H9 (cell line): ENCODE measurements at regions not wholly inside any gene's neighbourhood (a gene's known extent, or its start where the extent isn't known, plus 50 kb on each side); places are given as distances from the start of the nearest gene placed in this dataset.

ENCODE experiments used
- DNase-seq: peaks from one replicate; pipeline ENCODE4 v3.0.0-alpha.2; 2017
- H2AFZ ChIP-seq: one replicate; pipeline ENCODE4 v1.6.1; 2013; ENCODE audit warnings: mild to moderate bottlenecking, low read length, control low read depth, moderate library complexity
- H2AK5ac ChIP-seq: 2 replicates; pipeline ENCODE4 v1.6.1; 2013; ENCODE audit warnings: low read length, control low read depth, mixed read lengths; ENCODE audit not compliant: insufficient read length
- H2BK120ac ChIP-seq: one replicate; pipeline ENCODE4 v1.6.1; 2013; ENCODE audit warnings: low read depth, mild to moderate bottlenecking, low read length, control low read depth, inconsistent platforms; ENCODE audit not compliant: poor library complexity, severe bottlenecking
- H2BK12ac ChIP-seq: 2 replicates; pipeline ENCODE4 v1.6.1; 2013; ENCODE audit warnings: low read length, control low read depth, mixed read lengths, low read depth; ENCODE audit not compliant: insufficient read length
- H2BK15ac ChIP-seq: 2 replicates; pipeline ENCODE4 v1.6.1; 2013; ENCODE audit warnings: low read depth, low read length, control low read depth
- H2BK20ac ChIP-seq: one replicate; pipeline ENCODE4 v1.6.1; 2013; ENCODE audit warnings: low read depth, mild to moderate bottlenecking, low read length, control low read depth, inconsistent platforms; ENCODE audit not compliant: poor library complexity, severe bottlenecking
- H2BK5ac ChIP-seq: 2 replicates; pipeline ENCODE4 v1.6.1; 2013; ENCODE audit warnings: low read length, control low read depth, mixed read lengths; ENCODE audit not compliant: insufficient read length
- H3K14ac ChIP-seq: 2 replicates; pipeline ENCODE4 v1.6.1; 2013; ENCODE audit warnings: low read length, control low read depth; ENCODE audit not compliant: insufficient read depth
- H3K18ac ChIP-seq: 2 replicates; pipeline ENCODE4 v1.6.1; 2013; ENCODE audit warnings: low read depth, mild to moderate bottlenecking, mixed read lengths, low read length, control low read depth; ENCODE audit not compliant: insufficient read length
- H3K23ac ChIP-seq: 2 replicates; pipeline ENCODE4 v1.6.1; 2013; ENCODE audit warnings: low read length, control low read depth, mixed read lengths, low read depth; ENCODE audit not compliant: insufficient read length
- H3K23me2 ChIP-seq: 2 replicates; pipeline ENCODE4 v1.6.1; 2013; ENCODE audit warnings: low read depth, mild to moderate bottlenecking, mixed read lengths, low read length, control low read depth; ENCODE audit not compliant: insufficient read length, poor library complexity, severe bottlenecking
- H3K27ac ChIP-seq: 2 replicates; pipeline ENCODE4 v1.5.1; 2013; ENCODE audit warnings: low read length, control low read depth, mixed read lengths, low read depth; ENCODE audit not compliant: insufficient read length
- H3K27me3 ChIP-seq: 2 replicates; pipeline ENCODE4 v1.6.1; 2013; ENCODE audit warnings: low read length, control low read depth, inconsistent platforms; ENCODE audit not compliant: insufficient read depth
- H3K4ac ChIP-seq: 2 replicates; pipeline ENCODE4 v1.6.1; 2013; ENCODE audit warnings: low read depth, mild to moderate bottlenecking, control low read depth, inconsistent platforms, low read length, moderate library complexity
- H3K4me1 ChIP-seq: 2 replicates; pipeline ENCODE4 v1.6.1; 2013; ENCODE audit warnings: low read length, control low read depth, inconsistent platforms; ENCODE audit not compliant: insufficient read depth
- H3K4me2 ChIP-seq: 2 replicates; pipeline ENCODE4 v1.6.1; 2013; ENCODE audit warnings: low read length, control low read depth, mixed read lengths; ENCODE audit not compliant: insufficient read length, insufficient read depth
- H3K56ac ChIP-seq: 2 replicates; pipeline ENCODE4 v1.6.1; 2013; ENCODE audit warnings: low read depth, mild to moderate bottlenecking, mixed read lengths, low read length, control low read depth; ENCODE audit not compliant: insufficient read length
- H3K79me1 ChIP-seq: 2 replicates; pipeline ENCODE4 v1.6.1; 2013; ENCODE audit warnings: low read depth, mild to moderate bottlenecking, moderate library complexity, low read length, control low read depth, inconsistent platforms; ENCODE audit not compliant: insufficient read depth, poor library complexity, severe bottlenecking
- H3K79me2 ChIP-seq: 2 replicates; pipeline ENCODE4 v1.6.1; 2013; ENCODE audit warnings: low read length, control low read depth, inconsistent platforms; ENCODE audit not compliant: insufficient read depth
- H3K9ac ChIP-seq: 2 replicates; pipeline ENCODE4 v1.6.1; 2013; ENCODE audit warnings: low read length, control low read depth, mixed read lengths; ENCODE audit not compliant: insufficient read length; ENCODE audit errors: extremely low read depth
- H3K9me3 ChIP-seq: one replicate; pipeline ENCODE4 v1.6.1; 2013; ENCODE audit warnings: low read depth, low read length, inconsistent platforms; ENCODE audit not compliant: control insufficient read depth
- H3T11ph ChIP-seq: one replicate; pipeline ENCODE4 v1.6.1; 2013; ENCODE audit warnings: mild to moderate bottlenecking, low read length, control low read depth, inconsistent platforms
- H4K20me1 ChIP-seq: one replicate; pipeline ENCODE4 v1.6.1; 2013; ENCODE audit not compliant: control insufficient read depth, insufficient read length, insufficient read depth
- H4K5ac ChIP-seq: 2 replicates; pipeline ENCODE4 v1.6.1; 2013; ENCODE audit warnings: low read depth, mild to moderate bottlenecking, mixed read lengths, low read length, control low read depth; ENCODE audit not compliant: insufficient read length
- H4K8ac ChIP-seq: replicated peaks from 2 replicates; pipeline ENCODE4 v1.6.1; 2013; ENCODE audit warnings: low read length, control low read depth, mixed read lengths, low read depth; ENCODE audit not compliant: insufficient read length
- H4K91ac ChIP-seq: 2 replicates; pipeline ENCODE4 v1.6.1; 2013; ENCODE audit warnings: low read depth, mild to moderate bottlenecking, moderate library complexity, mixed read lengths, low read length, control low read depth; ENCODE audit not compliant: insufficient read length
- H3K27ac Mint-ChIP-seq, 3 experiments: 2 replicates in 2 of 3; 3 replicates in 1 of 3; pipeline ENCODE4 v1.8.0; 2020 to 2021; ENCODE audit warnings: mixed read lengths in 3 of 3, mild to moderate bottlenecking in 1 of 3, moderate library complexity in 1 of 3
- H3K27me3 Mint-ChIP-seq: 2 replicates; pipeline ENCODE4 v1.8.0; 2021; ENCODE audit warnings: low read depth, mild to moderate bottlenecking, moderate library complexity, mixed read lengths
- H3K36me3 Mint-ChIP-seq, 3 experiments: 2 replicates in 2 of 3; 3 replicates in 1 of 3; pipeline ENCODE4 v1.8.0; 2020 to 2021; ENCODE audit warnings: low read depth in 3 of 3, mixed read lengths in 3 of 3; ENCODE audit not compliant: insufficient read depth in 1 of 3
- H3K4me1 Mint-ChIP-seq, 2 experiments: 2 replicates each; pipeline ENCODE4 v1.8.0; 2020; ENCODE audit warnings: mixed read lengths in 2 of 2
- H3K4me3 Mint-ChIP-seq, 2 experiments: 2 replicates in 1 of 2; 3 replicates in 1 of 2; pipeline ENCODE4 v1.8.0; 2020 to 2021; ENCODE audit warnings: mild to moderate bottlenecking in 2 of 2, mixed read lengths in 2 of 2, moderate library complexity in 1 of 2
- H3K9me3 Mint-ChIP-seq, 2 experiments: 2 replicates in 1 of 2; 3 replicates in 1 of 2; pipeline ENCODE4 v1.8.0; 2020; ENCODE audit warnings: mild to moderate bottlenecking in 2 of 2, mixed read lengths in 2 of 2, moderate library complexity in 1 of 2
- CTCF ChIP-seq: fragments of 200-600 bp; sonication (generic); conservative IDR thresholded peaks from 3 replicates; pipeline ENCODE4 v1.8.0; 2021; ENCODE audit warnings: antibody characterized with exemption, mild to moderate bottlenecking
- WGBS: extraction: QIAGEN DNeasy Blood & Tissue Kit; methylation state at CpG from one replicate; pipeline ENCODE4 v1.1.7; 2013; ENCODE audit warnings: missing lambda C conversion rate, low lambda C conversion rate, mixed read lengths; ENCODE audit not compliant: insufficient read length; ENCODE audit errors: extremely low coverage; 5-methylcytosine and 5-hydroxymethylcytosine counted together

GRCh38 chr13:73955977-73956500, 178.2 kb downstream of the KLF12 start:
- H3K79me1 ChIP-seq: no peaks in the 10 kb centered on the region
- no peaks in the 10 kb centered on the region for H3K4me1 Mint-ChIP-seq
- H3K4me3 Mint-ChIP-seq: no peak overlapping the region

More at GRCh38 chr13:73955977-73956500, 178.2 kb downstream of the KLF12 start:
- H4K5ac ChIP-seq: no peak overlapping the region
- no peaks in the 10 kb centered on the region for H3K27me3 ChIP-seq
- no peak overlapping the region for H3K18ac ChIP-seq
- H3K27ac ChIP-seq: no peak overlapping the region
- H3K79me2 ChIP-seq: no peaks in the 10 kb centered on the region
- no peak overlapping the region for H3K9ac ChIP-seq
- no peak overlapping the region for H4K8ac ChIP-seq
- no peak overlapping the region for H4K91ac ChIP-seq
- Mint-ChIP-seq H3K9me3 (no peaks in the 10 kb centered on the region), H3K27me3 (no peaks in the 10 kb centered on the region), H3K27ac (no peak overlapping the region; a peak in 1 of 7 replicates), H3K36me3 (no peaks in the 10 kb centered on the region)
- no peak overlapping the region for H2AFZ ChIP-seq
- WGBS: no CpG with 5 or more reads among the region's 2 CpGs
- no peaks in the 10 kb centered on the region for H3K23me2 ChIP-seq
- H3K14ac ChIP-seq: no peak overlapping the region
- H3K56ac ChIP-seq: no peak overlapping the region
- no peak overlapping the region for H3K4me2 ChIP-seq
- no peak overlapping the region for H3K23ac ChIP-seq
- no peaks in the 10 kb centered on the region for H4K20me1 ChIP-seq
- no peaks in the 10 kb centered on the region for H3K9me3 ChIP-seq
- no peak overlapping the region for H2BK12ac ChIP-seq
- no peak overlapping the region for H3T11ph ChIP-seq
- H3K4ac ChIP-seq: no peak overlapping the region
- TF ChIP-seq CTCF: no peak
- H2BK20ac ChIP-seq: no peak overlapping the region
- H2AK5ac ChIP-seq: no peak overlapping the region
- no peak for DNase-seq
- no peak overlapping the region for H2BK120ac ChIP-seq
- no peak overlapping the region for H2BK5ac ChIP-seq
- H2BK15ac ChIP-seq: no peak overlapping the region
- H3K4me1 ChIP-seq: no peaks in the 10 kb centered on the region
